Panc1 (cell line): ENCODE measurements at regions not wholly inside any gene's neighbourhood (a gene's known extent, or its start where the extent isn't known, plus 50 kb on each side); places are given as distances from the start of the nearest gene placed in this dataset.

Source experiments
- POLR2AphosphoS5 ChIP-seq: IDR thresholded peaks from 2 replicates; pipeline ENCODE4 v1.6.1; 2012; ENCODE audit warnings: mild to moderate bottlenecking, low read depth, low read length, moderate library complexity
- SIN3A ChIP-seq: IDR thresholded peaks from 2 replicates; pipeline ENCODE4 v1.6.1; 2012; ENCODE audit warnings: low read depth, mild to moderate bottlenecking, low read length, moderate library complexity, borderline replicate concordance; ENCODE audit not compliant: insufficient read depth
- TF ChIP-seq, protein P1 (sequence below): fragments of 450-650 bp; IDR thresholded peaks from 2 replicates; pipeline ENCODE4 v1.5.1; 2017; ENCODE audit warnings: mild to moderate bottlenecking
- TF ChIP-seq, protein P2 (sequence below), 2 experiments: IDR thresholded peaks; 2 replicates each; pipeline ENCODE4 v1.6.1; 2011 to 2012; ENCODE audit warnings: low read depth in 2 of 2, control low read depth in 1 of 2, low read length in 1 of 2, mild to moderate bottlenecking in 1 of 2, moderate library complexity in 1 of 2; ENCODE audit not compliant: insufficient read depth in 1 of 2

DNA sequence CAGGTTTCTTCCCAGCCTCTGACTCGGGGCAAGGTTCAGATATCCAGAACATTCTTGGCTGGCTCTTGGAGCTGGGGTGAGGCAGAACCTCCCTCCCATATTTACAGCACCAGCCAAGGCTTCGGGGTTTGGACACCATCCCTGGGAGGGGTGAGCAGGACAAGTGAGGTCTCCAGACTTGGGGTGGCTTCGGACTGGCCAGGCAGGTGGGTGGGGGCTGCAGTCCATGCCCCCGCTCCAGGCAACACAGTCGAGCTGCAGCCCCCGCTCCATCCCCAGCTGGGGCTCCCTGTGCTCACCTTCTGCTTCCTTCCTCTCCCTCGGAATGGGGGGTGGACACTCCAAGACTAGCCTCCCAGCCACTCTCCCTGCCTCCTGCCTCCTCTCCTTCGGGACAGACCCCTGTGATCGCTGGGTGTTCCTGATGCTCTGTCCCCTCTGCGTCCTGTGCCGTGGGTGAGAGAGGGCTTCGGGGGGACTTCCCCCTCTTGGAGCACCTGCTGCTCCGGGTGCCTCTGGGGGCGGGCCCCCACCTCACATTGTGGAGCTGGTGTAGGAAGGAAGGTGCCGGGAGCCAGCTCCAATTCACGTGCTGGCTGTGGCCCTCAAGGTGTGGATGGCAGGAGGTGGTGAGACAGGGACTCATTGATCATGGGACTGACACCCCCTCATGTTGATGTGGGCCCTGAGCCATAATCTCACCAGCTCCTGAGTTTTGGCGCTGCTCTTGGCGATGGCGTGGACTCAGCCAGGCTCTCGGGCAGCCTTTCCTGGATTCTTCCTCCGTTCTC lies 189.2 kb downstream of the SEC14L1 start:
- TF ChIP-seq, protein P1, sequence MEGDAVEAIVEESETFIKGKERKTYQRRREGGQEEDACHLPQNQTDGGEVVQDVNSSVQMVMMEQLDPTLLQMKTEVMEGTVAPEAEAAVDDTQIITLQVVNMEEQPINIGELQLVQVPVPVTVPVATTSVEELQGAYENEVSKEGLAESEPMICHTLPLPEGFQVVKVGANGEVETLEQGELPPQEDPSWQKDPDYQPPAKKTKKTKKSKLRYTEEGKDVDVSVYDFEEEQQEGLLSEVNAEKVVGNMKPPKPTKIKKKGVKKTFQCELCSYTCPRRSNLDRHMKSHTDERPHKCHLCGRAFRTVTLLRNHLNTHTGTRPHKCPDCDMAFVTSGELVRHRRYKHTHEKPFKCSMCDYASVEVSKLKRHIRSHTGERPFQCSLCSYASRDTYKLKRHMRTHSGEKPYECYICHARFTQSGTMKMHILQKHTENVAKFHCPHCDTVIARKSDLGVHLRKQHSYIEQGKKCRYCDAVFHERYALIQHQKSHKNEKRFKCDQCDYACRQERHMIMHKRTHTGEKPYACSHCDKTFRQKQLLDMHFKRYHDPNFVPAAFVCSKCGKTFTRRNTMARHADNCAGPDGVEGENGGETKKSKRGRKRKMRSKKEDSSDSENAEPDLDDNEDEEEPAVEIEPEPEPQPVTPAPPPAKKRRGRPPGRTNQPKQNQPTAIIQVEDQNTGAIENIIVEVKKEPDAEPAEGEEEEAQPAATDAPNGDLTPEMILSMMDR = no peak
- TF ChIP-seq, protein P2, sequence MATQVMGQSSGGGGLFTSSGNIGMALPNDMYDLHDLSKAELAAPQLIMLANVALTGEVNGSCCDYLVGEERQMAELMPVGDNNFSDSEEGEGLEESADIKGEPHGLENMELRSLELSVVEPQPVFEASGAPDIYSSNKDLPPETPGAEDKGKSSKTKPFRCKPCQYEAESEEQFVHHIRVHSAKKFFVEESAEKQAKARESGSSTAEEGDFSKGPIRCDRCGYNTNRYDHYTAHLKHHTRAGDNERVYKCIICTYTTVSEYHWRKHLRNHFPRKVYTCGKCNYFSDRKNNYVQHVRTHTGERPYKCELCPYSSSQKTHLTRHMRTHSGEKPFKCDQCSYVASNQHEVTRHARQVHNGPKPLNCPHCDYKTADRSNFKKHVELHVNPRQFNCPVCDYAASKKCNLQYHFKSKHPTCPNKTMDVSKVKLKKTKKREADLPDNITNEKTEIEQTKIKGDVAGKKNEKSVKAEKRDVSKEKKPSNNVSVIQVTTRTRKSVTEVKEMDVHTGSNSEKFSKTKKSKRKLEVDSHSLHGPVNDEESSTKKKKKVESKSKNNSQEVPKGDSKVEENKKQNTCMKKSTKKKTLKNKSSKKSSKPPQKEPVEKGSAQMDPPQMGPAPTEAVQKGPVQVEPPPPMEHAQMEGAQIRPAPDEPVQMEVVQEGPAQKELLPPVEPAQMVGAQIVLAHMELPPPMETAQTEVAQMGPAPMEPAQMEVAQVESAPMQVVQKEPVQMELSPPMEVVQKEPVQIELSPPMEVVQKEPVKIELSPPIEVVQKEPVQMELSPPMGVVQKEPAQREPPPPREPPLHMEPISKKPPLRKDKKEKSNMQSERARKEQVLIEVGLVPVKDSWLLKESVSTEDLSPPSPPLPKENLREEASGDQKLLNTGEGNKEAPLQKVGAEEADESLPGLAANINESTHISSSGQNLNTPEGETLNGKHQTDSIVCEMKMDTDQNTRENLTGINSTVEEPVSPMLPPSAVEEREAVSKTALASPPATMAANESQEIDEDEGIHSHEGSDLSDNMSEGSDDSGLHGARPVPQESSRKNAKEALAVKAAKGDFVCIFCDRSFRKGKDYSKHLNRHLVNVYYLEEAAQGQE (IDR thresholded peaks at IDR 0.05; ENCODE audit: insufficient read depth in 1 of 2, low read depth in 2 of 2, low read length in 1 of 2) = no peak
- no peak for TF ChIP-seq SIN3A
- no peak for TF ChIP-seq POLR2AphosphoS5
